ENCODE measurements at regions not wholly inside any gene's neighbourhood (a gene's known extent, or its start where the extent isn't known, plus 50 kb on each side); places are given as distances from the start of the nearest gene placed in this dataset.

DNA sequence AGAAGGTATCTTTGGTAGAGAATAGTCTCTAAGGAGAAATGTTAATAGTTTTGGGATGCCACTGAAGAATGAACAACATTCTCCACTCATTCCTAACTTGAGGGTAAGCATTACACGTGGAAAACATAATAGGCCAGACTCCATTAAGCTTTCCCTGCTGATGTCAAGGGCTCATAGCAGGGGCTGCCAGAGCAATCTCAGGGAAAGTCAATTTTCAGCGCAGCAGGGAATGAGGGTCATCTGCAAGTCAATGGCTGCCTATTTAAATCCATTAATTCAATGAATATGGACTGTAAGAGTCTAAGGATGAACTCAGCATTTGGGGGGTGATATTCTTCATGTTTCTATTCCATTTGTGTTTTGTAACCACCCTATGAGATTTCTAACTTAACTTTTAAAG is 144.2 kb upstream of the ARL4C start:
- TF ChIP-seq, protein P1, sequence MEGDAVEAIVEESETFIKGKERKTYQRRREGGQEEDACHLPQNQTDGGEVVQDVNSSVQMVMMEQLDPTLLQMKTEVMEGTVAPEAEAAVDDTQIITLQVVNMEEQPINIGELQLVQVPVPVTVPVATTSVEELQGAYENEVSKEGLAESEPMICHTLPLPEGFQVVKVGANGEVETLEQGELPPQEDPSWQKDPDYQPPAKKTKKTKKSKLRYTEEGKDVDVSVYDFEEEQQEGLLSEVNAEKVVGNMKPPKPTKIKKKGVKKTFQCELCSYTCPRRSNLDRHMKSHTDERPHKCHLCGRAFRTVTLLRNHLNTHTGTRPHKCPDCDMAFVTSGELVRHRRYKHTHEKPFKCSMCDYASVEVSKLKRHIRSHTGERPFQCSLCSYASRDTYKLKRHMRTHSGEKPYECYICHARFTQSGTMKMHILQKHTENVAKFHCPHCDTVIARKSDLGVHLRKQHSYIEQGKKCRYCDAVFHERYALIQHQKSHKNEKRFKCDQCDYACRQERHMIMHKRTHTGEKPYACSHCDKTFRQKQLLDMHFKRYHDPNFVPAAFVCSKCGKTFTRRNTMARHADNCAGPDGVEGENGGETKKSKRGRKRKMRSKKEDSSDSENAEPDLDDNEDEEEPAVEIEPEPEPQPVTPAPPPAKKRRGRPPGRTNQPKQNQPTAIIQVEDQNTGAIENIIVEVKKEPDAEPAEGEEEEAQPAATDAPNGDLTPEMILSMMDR (IDR thresholded peaks at IDR 0.05) = no peak
- TF ChIP-seq POLR2AphosphoS5 (IDR thresholded peaks at IDR 0.05) (no peak), POLR2A (IDR thresholded peaks at IDR 0.05) (no peak), EP300 (IDR thresholded peaks at IDR 0.05; ENCODE audit: low read depth) (no peak)

All from transverse colon (tissue), 4 donors.